GM23248 (cell line): ENCODE measurements at regions not wholly inside any gene's neighbourhood (a gene's known extent, or its start where the extent isn't known, plus 50 kb on each side); places are given as distances from the start of the nearest gene placed in this dataset.
"Not testable (repeated sequence)": the region's sequence is repeated elsewhere in the genome, so short reads cannot be mapped to it uniquely, and the experiment has no call there.

Experiments used
- EZH2 ChIP-seq: fragments of 200-600 bp; sonication (generic); IDR thresholded peaks from 2 replicates; pipeline ENCODE4 v1.6.1; 2018; ENCODE audit warnings: antibody characterized with exemption, mild to moderate bottlenecking; ENCODE audit not compliant: insufficient read depth, poor library complexity, severe bottlenecking
- EZH2phosphoT487 ChIP-seq: fragments of 200-600 bp; sonication (generic); IDR thresholded peaks from 2 replicates; pipeline ENCODE4 v1.6.1; 2018; ENCODE audit warnings: antibody characterized with exemption, moderate library complexity, mild to moderate bottlenecking, low read depth; ENCODE audit not compliant: insufficient read depth

- not testable (repeated sequence) for TF ChIP-seq EZH2, EZH2phosphoT487
Observed at GRCh38 chr7:25602730-25603426, 374.6 kb upstream of the NPVF start.
